CD4-positive, alpha-beta T cell (primary cell): ENCODE measurements at regions not wholly inside any gene's neighbourhood (a gene's known extent, or its start where the extent isn't known, plus 50 kb on each side); places are given as distances from the start of the nearest gene placed in this dataset.
"Not testable (repeated sequence)": the region's sequence is repeated elsewhere in the genome, so short reads cannot be mapped to it uniquely, and the experiment has no call there.

Experiments
- ATAC-seq: fragments of 200-7000 bp; cut with Tn5 transposase; one replicate; pipeline ENCODE4 v1.10.0; 2022; ENCODE audit warnings: mild to moderate bottlenecking; ENCODE audit not compliant: poor library complexity
- CTCF ChIA-PET: fragments of 350-600 bp; sonication (Branson Sonifier 250); formaldehyde crosslinking; loops from one replicate; lab custom pipeline; 2021; ENCODE audit warnings: antibody characterized with exemption, inconsistent platforms; lab: Charles Lee
- POLR2A ChIA-PET: fragments of 350-600 bp; sonication (Branson Sonifier 250); formaldehyde crosslinking; loops from one replicate; lab custom pipeline; 2021; ENCODE audit warnings: antibody characterized with exemption, inconsistent platforms; lab: Charles Lee
- DNase-seq, 14 experiments: peaks; one replicate each; pipeline ENCODE4 v3.0.0-alpha.2; 2013 to 2020; ENCODE audit warnings: mixed read lengths in 2 of 14
- H3K27ac ChIP-seq, 2 donors: one replicate each; pipeline versions ENCODE4 v1.5.1 to v1.7.0; 2013; ENCODE audit warnings: low read length in 2 of 2, low read depth in 1 of 2, mild to moderate bottlenecking in 1 of 2
- H3K27me3 ChIP-seq, 2 experiments: 1 replicate in 1 of 2; 2 replicates in 1 of 2; pipeline versions ENCODE4 v1.6.1 to v1.7.0; 2013; ENCODE audit warnings: low read length in 2 of 2, control low read depth in 1 of 2, mild to moderate bottlenecking in 1 of 2, moderate library complexity in 1 of 2; ENCODE audit not compliant: insufficient read depth in 2 of 2, control insufficient read depth in 1 of 2
- H3K36me3 ChIP-seq: one replicate; pipeline ENCODE4 v1.6.1; 2013; ENCODE audit warnings: low read length, control low read depth; ENCODE audit not compliant: insufficient read depth
- H3K4me1 ChIP-seq: one replicate; pipeline ENCODE4 v1.6.1; 2013; ENCODE audit warnings: low read length, control low read depth; ENCODE audit not compliant: insufficient read depth
- H3K4me3 ChIP-seq: one replicate; pipeline ENCODE4 v1.5.1; 2013; ENCODE audit warnings: mild to moderate bottlenecking, low read length, moderate library complexity
- H3K9me3 ChIP-seq, 2 experiments: 1 replicate in 1 of 2; 2 replicates in 1 of 2; pipeline versions ENCODE4 v1.6.1 to v1.7.0; 2013; ENCODE audit warnings: low read length in 2 of 2, mild to moderate bottlenecking in 2 of 2, control low read depth in 1 of 2, moderate library complexity in 1 of 2; ENCODE audit not compliant: control insufficient read depth in 1 of 2, insufficient read depth in 1 of 2
- H3K27ac Mint-ChIP-seq: one replicate; pipeline ENCODE4 v1.8.0; 2020; ENCODE audit warnings: mixed read lengths
- H3K27me3 Mint-ChIP-seq: one replicate; pipeline ENCODE4 v1.8.0; 2021; ENCODE audit warnings: mixed read lengths
- H3K36me3 Mint-ChIP-seq: one replicate; pipeline ENCODE4 v1.8.0; 2021; ENCODE audit warnings: low read depth, mixed read lengths
- H3K4me1 Mint-ChIP-seq: one replicate; pipeline ENCODE4 v1.8.0; 2021; ENCODE audit warnings: low read depth, mixed read lengths
- H3K4me3 Mint-ChIP-seq: one replicate; pipeline ENCODE4 v1.8.0; 2020; ENCODE audit warnings: mild to moderate bottlenecking, mixed read lengths
- H3K9me3 Mint-ChIP-seq: one replicate; pipeline ENCODE4 v1.8.0; 2020; ENCODE audit warnings: mixed read lengths
- intact Hi-C, 2 experiments: fragments of 100-400 bp; cut with DNase I in 1 of 2; cut with micrococcal nuclease in 1 of 2; formaldehyde crosslinking; loops; one replicate each; pipeline versions ENCODE4 v1.15.1 to v1.9.0; 2023 to 2025; cut with DNase I, micrococcal nuclease

DNA sequence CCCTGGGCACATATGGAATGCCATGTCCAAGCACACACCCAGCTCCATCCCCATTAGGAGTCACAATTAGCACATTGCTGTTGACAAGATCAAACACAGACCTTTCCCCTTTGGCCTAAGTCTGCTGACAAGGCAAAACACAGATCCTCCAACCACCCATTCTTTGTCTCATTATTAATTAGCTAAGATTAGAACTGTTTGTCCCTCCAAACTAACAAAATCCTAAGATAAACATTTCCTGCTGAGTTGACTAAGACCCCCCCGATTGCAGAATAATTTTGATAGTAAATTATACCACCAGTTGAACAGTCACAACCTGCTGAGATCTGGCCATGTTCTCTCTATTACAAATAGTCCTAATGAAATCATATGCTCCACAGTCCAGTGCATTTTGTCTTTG is 186.7 kb downstream of the SPATA31A1 start:
- ATAC-seq, intact Hi-C loops, H3K27me3 ChIP-seq, CTCF ChIA-PET, DNase-seq, H3K9me3 ChIP-seq, H3K27ac ChIP-seq, H3K9me3 Mint-ChIP-seq, H3K4me1 ChIP-seq, H3K27ac Mint-ChIP-seq, H3K27me3 Mint-ChIP-seq, H3K4me1 Mint-ChIP-seq, H3K4me3 Mint-ChIP-seq, H3K36me3 Mint-ChIP-seq, H3K4me3 ChIP-seq, POLR2A ChIA-PET, H3K36me3 ChIP-seq: not testable (repeated sequence)

DNA sequence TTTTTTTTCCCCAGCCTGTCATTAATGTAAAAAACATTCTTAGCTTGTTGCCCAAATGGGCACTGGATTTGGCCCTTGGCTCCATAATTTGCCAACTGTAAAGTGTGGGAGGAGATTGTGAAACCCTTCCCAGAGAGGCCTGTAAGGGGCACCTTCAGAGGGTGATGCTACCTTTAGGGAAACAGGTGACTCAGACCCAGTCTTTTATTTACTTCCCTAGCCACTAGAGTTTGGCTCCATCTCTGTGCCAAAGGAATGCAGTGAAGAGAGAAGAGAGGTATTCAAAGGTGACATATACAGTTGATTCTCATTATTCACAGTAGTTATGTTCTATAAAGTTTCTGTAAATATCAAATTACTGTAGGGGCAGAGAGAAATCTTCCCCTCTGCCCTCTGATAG is 189.6 kb downstream of the SPATA31A1 start:
- H3K36me3 ChIP-seq, H3K4me3 ChIP-seq, H3K27me3 Mint-ChIP-seq, H3K27me3 ChIP-seq, H3K9me3 ChIP-seq, CTCF ChIA-PET, ATAC-seq, intact Hi-C loops, H3K9me3 Mint-ChIP-seq, H3K27ac Mint-ChIP-seq, H3K36me3 Mint-ChIP-seq, H3K27ac ChIP-seq, POLR2A ChIA-PET, DNase-seq, H3K4me1 Mint-ChIP-seq, H3K4me3 Mint-ChIP-seq, H3K4me1 ChIP-seq: not testable (repeated sequence)

DNA sequence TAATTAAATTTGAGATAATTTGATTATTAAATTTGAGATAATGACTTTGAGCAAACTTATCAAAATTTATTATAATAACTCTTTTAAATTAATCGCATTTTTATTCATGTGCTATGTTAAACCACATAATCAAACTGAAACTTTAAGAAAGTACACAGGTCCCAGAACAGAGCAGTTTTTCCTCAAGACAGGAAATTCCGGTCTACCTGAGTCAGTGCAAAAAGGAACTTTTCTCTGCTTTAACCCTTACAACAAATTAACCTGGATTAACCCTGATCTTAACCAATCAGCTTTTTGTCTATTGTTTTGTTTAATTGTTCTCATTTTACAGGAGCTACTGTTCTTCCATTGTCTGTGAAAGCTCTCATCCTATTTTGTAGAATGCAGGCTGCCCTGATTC is 195.1 kb downstream of the SPATA31A1 start:
- CTCF ChIA-PET, H3K36me3 Mint-ChIP-seq, DNase-seq, H3K27ac Mint-ChIP-seq, H3K27me3 ChIP-seq, H3K4me1 ChIP-seq, H3K36me3 ChIP-seq, H3K27ac ChIP-seq, H3K4me1 Mint-ChIP-seq, H3K9me3 Mint-ChIP-seq, POLR2A ChIA-PET, H3K27me3 Mint-ChIP-seq, intact Hi-C loops, H3K4me3 Mint-ChIP-seq, H3K9me3 ChIP-seq, H3K4me3 ChIP-seq, ATAC-seq: not testable (repeated sequence)

DNA sequence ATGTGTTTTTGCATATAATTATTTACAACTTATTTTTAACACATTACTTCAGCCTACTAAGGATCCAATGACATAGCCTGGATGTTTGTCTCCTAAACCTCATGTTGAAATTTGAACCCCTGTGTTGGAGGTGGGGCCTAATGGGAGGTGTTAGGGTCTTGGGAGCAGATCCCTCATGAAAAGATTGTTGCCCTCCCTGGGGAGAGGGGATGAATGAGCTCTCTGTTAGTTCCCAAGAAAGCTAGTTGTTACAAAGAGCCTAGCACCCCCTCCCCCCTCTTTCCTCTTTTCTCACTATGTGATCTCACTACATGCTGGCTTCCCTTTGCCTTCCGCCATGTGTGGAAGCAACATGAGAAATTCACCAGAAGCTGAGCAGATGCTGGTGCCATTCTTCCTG is 196.1 kb downstream of the SPATA31A1 start:
- ATAC-seq, H3K9me3 ChIP-seq, intact Hi-C loops, H3K4me1 Mint-ChIP-seq, H3K4me3 Mint-ChIP-seq, H3K27ac ChIP-seq, POLR2A ChIA-PET, H3K27me3 ChIP-seq, CTCF ChIA-PET, H3K9me3 Mint-ChIP-seq, H3K27me3 Mint-ChIP-seq, H3K27ac Mint-ChIP-seq, H3K4me1 ChIP-seq, DNase-seq, H3K36me3 Mint-ChIP-seq, H3K36me3 ChIP-seq, H3K4me3 ChIP-seq: not testable (repeated sequence)

DNA sequence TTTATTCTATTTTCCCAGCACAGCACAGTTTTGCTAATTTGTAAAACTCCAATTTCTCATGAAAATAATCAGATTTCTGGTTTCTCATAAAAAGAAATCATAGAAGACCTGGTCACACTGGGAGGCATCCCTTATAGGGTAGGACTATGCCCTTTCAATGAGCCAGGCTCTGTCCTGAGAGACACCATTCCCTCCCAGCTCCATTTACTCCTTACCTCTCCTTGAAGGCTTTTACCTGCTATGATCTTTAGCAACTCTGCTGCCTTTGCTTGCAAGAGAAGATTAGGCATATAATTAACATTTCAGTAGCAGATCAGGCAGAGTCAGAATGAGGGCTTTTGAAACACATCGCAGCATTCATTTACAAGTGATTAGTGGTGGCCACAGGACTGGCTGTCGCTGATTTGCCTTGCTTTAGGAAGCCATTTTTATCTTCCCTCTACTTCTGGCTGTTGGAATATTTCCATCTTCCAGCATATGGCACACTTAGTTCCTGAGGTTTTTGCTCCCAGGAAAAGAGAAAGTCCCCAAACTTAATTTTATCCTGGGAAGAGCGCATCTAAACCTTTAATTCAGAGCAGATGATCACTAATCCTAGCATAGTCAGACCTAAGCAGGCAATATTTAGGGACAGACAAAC is 196.9 kb downstream of the SPATA31A1 start:
- ATAC-seq, POLR2A ChIA-PET, H3K4me3 ChIP-seq, H3K9me3 ChIP-seq, H3K27me3 Mint-ChIP-seq, DNase-seq, H3K27ac Mint-ChIP-seq, H3K9me3 Mint-ChIP-seq, H3K4me1 ChIP-seq, H3K27ac ChIP-seq, H3K4me3 Mint-ChIP-seq, H3K27me3 ChIP-seq, H3K4me1 Mint-ChIP-seq, CTCF ChIA-PET, H3K36me3 Mint-ChIP-seq, H3K36me3 ChIP-seq, intact Hi-C loops: not testable (repeated sequence)

DNA sequence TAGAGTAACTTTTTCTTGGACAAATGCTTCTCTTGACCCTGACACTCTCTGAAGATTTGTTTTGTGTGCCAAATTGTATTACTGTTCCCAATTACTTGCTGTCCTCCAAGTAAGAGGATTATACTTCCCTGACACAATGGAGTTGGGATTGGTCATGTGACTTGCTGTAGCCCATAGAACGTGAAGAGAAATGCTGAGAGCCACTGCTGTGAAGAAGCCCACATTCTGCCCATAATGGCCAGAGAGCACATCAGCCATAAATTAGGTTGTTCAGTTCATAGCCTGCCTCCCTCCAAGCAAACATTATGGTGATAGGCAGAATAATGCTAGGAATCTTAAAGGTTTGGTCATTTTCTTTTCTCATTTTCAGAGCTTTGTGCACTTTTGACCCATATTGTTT is 198.9 kb downstream of the SPATA31A1 start:
- H3K9me3 Mint-ChIP-seq, H3K9me3 ChIP-seq, H3K27ac ChIP-seq, POLR2A ChIA-PET, H3K4me1 Mint-ChIP-seq, H3K27me3 ChIP-seq, H3K4me3 ChIP-seq, CTCF ChIA-PET, DNase-seq, intact Hi-C loops, H3K27me3 Mint-ChIP-seq, H3K4me3 Mint-ChIP-seq, H3K36me3 ChIP-seq, ATAC-seq, H3K36me3 Mint-ChIP-seq, H3K4me1 ChIP-seq, H3K27ac Mint-ChIP-seq: not testable (repeated sequence)

DNA sequence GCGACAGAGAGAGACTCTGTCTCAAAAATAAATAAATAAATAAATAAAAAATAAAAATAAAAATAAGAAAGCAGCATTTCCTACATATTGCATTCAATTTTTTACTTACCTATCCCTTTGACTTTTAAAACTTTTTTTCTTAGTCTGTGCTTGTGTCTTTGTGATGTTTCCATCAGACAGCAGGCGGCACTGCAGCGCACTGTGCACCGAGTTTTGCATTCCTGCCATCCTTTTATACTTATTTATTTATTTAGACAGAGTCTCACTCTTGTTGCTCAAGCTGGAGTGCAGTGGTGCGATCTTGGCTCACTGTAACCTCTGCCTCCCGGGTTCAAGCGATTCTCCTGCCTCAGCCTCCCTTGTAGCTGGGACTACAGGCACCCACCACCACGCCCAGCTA is 203.9 kb downstream of the SPATA31A1 start:
- H3K36me3 ChIP-seq, H3K4me1 Mint-ChIP-seq, H3K9me3 Mint-ChIP-seq, intact Hi-C loops, H3K27me3 Mint-ChIP-seq, H3K27me3 ChIP-seq, H3K27ac Mint-ChIP-seq, ATAC-seq, H3K4me3 Mint-ChIP-seq, H3K4me1 ChIP-seq, H3K36me3 Mint-ChIP-seq, H3K27ac ChIP-seq, H3K4me3 ChIP-seq, H3K9me3 ChIP-seq, POLR2A ChIA-PET, CTCF ChIA-PET: not testable (repeated sequence)
- DNase-seq = peak in 10 of 14 experiments; percentile 4 to 43 (median 12)
